ENCODE measurements at regions not wholly inside any gene's neighbourhood (a gene's known extent, or its start where the extent isn't known, plus 50 kb on each side); places are given as distances from the start of the nearest gene placed in this dataset.
A peak's percentile ranks its signal among the peaks of the same experiment; 100 is the strongest.

DNA sequence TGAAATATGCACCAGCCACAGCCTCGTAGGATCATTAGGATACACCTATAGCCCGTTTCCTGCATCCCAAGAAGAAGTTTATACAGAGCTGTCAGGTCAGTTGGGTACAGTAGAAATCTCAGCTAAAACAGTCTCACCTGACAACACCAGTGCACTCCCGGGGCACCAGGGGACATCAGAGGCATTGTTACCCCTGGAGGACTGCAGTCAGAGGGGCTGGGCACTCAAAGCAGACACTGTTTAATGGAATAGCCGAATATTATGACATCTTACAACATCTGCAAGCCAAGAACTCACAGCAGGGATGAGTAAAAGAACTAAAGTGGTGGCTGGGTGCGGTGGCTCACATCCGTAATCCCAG, 93.0 kb upstream of the ID2 start:
- Histone ChIP-seq H3K4me3 (no peak overlapping the region), H3K27me3 (no peaks in the 10 kb centered on the region), H3K9me3 (no peaks in the 10 kb centered on the region), H3K36me3 (no peaks in the 10 kb centered on the region), H3K4me1 (peaks cover 0 to 14% of the 10 kb centered on the region in 2 donors), H3K27ac (no peak overlapping the region)
- no peak for DNase-seq (ENCODE audit: low spot score)
- TF ChIP-seq, protein P1, sequence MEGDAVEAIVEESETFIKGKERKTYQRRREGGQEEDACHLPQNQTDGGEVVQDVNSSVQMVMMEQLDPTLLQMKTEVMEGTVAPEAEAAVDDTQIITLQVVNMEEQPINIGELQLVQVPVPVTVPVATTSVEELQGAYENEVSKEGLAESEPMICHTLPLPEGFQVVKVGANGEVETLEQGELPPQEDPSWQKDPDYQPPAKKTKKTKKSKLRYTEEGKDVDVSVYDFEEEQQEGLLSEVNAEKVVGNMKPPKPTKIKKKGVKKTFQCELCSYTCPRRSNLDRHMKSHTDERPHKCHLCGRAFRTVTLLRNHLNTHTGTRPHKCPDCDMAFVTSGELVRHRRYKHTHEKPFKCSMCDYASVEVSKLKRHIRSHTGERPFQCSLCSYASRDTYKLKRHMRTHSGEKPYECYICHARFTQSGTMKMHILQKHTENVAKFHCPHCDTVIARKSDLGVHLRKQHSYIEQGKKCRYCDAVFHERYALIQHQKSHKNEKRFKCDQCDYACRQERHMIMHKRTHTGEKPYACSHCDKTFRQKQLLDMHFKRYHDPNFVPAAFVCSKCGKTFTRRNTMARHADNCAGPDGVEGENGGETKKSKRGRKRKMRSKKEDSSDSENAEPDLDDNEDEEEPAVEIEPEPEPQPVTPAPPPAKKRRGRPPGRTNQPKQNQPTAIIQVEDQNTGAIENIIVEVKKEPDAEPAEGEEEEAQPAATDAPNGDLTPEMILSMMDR (IDR thresholded peaks at IDR 0.05) = no peak

DNA sequence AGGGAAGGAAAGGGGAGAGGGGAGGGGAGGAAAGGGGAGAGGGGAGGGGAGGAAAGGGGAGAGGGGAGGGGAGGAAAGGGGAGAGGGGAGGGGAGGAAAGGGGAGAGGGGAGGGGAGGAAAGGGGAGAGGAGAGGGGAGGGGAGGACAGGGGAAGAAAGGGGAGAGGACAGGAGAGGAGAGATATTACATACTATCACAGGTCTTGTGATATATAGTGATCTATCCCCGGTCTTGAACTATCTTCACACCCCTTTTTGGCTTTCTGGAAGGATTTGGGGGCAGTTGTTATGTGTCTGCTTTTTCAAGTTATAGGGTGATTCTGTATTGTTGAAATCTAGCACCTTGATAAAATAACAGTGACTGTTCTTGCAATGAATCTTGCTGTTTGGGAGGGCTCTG, 92.1 kb upstream of the ID2 start:
- Histone ChIP-seq H3K4me3 (no peak overlapping the region), H3K27ac (no peak overlapping the region), H3K4me1 (peaks cover 0 to 8% of the 10 kb centered on the region in 2 donors), H3K9me3 (no peaks in the 10 kb centered on the region), H3K36me3 (no peaks in the 10 kb centered on the region), H3K27me3 (no peaks in the 10 kb centered on the region)
- no peak for DNase-seq (ENCODE audit: low spot score)
- TF ChIP-seq, protein P1 (IDR thresholded peaks at IDR 0.05) = no peak

DNA sequence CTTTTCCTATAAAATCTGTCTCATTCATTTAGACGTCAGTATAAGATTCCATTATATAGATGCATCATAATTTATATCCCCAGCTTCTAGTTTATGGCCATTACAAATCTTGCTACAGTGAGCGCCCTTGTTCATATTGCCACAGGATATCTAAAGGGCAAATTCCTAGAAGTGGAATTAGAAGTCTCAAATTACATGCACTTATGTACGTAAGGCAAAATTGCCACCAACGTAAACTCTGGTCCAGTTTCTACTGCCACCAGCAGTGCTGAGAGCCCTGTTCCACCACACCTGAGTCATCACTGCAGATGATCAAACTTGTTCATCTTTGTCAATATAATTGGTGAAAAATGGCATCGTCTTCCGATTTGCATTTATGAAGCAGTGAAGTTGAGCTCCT, 90.9 kb upstream of the ID2 start:
- Histone ChIP-seq H3K9me3 (no peaks in the 10 kb centered on the region), H3K4me3 (no peak overlapping the region), H3K27me3 (no peaks in the 10 kb centered on the region), H3K27ac (no peak overlapping the region), H3K36me3 (no peaks in the 10 kb centered on the region), H3K4me1 (peaks cover 0 to 8% of the 10 kb centered on the region in 2 donors)
- no peak for DNase-seq (ENCODE audit: low spot score)
- TF ChIP-seq, protein P1 (IDR thresholded peaks at IDR 0.05) = no peak

DNA sequence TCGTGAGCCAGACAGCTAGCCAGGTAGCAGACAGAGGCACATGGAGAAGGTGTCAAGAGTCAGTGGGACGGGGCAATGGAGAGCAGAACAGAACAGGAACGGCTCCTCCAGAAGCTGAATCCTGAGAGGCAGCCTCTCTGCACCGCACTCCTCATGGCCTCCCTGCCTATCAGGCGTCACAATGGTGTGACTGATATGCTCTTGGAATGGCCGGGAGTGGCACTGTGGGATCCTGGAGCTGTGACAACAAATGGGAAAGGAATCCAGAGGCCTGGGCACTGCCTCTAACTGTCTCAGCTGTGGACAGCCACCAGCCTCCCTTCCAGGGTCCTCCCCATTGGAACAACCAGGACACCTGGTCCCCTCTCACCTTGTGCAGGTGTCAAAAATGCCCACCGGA, 89.1 kb upstream of the ID2 start:
- Histone ChIP-seq H3K27me3 (no peaks in the 10 kb centered on the region), H3K4me1 (peaks cover 0 to 8% of the 10 kb centered on the region in 2 donors), H3K9me3 (no peaks in the 10 kb centered on the region), H3K4me3 (no peak overlapping the region), H3K27ac (peak overlapping the region; percentile 11 to 46), H3K36me3 (no peaks in the 10 kb centered on the region)
- TF ChIP-seq, protein P1 (IDR thresholded peaks at IDR 0.05) = no peak
- no peak for DNase-seq (ENCODE audit: low spot score)

DNA sequence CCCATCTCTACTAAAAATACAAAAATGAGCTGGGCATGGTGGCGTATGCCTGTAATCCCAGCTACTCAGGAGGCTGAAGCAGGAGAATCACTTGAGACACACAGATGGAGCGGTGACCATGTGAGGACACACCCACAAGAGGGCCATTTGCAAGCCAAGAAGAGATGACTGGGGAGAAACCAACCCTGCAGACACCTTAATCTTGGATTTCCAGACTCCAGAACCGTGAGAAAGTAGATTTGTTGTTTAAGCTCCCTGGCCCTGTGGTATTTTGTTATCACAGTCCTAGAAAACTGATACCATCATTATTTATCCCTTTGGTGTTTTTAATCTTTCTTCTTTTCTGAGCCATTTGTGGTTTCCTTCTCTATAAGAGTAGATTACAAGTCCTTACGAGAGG, 88.6 kb upstream of the ID2 start:
- Histone ChIP-seq H3K27ac (peak overlapping the region; percentile 11 to 46), H3K4me1 (peaks cover 0 to 8% of the 10 kb centered on the region in 2 donors), H3K4me3 (no peak overlapping the region), H3K36me3 (no peaks in the 10 kb centered on the region), H3K27me3 (no peaks in the 10 kb centered on the region), H3K9me3 (no peaks in the 10 kb centered on the region)
- DNase-seq (ENCODE audit: low spot score) = no peak
- TF ChIP-seq, protein P1 (IDR thresholded peaks at IDR 0.05) = no peak

DNA sequence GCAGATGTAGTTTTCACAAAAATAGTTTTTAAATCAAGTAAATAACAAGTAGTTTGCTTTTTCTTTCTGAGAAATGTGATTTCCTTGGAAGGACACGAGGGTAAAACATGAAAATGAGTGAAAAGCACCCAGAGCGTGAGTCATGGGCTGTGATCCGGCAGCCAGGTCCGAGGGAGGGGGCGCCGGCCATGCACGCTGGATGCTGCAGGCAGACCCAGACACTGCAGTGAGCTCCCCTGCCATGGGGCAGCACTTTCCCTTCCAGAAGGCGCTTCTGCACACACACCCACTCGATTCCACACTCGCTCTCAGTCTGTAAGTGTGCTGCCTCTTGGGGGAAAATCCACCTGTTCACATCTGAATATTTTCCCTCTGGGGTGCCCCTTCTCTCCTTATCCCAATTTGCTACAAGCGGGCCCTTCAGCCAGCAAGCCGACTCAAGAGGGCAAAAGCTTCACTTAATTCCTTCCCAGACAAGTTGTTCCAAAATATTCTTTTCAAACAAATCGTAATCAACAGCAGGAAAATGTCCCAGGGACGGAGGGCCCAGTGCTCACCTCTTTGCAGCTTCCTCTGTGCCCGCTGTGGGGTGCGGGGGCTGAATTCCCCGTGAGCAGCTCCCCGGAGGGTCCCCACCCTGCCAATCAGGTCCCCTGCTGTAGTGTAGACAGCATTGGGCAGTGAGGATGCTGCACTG, 87.0 kb upstream of the ID2 start:
- Histone ChIP-seq H3K4me3 (no peak overlapping the region), H3K9me3 (no peaks in the 10 kb centered on the region), H3K36me3 (no peaks in the 10 kb centered on the region), H3K27ac (no peak overlapping the region), H3K27me3 (no peaks in the 10 kb centered on the region), H3K4me1 (peaks cover 0 to 8% of the 10 kb centered on the region in 2 donors)
- no peak for DNase-seq (ENCODE audit: low spot score)
- TF ChIP-seq, protein P1 (IDR thresholded peaks at IDR 0.05) = no peak

All from right atrium auricular region (tissue), 2 donors.